Chondrocyte (in vitro differentiated cells): ENCODE measurements at regions not wholly inside any gene's neighbourhood (a gene's known extent, or its start where the extent isn't known, plus 50 kb on each side); places are given as distances from the start of the nearest gene placed in this dataset.

Experiments
- DNase-seq: peaks from one replicate; pipeline ENCODE4 v3.0.0; 2021; ENCODE audit warnings: mixed read lengths, low spot score
- H3K27ac Mint-ChIP-seq: one replicate; pipeline ENCODE4 v1.8.0; 2021; ENCODE audit warnings: mild to moderate bottlenecking, moderate library complexity, mixed read lengths; ENCODE audit not compliant: unreplicated experiment
- H3K27me3 Mint-ChIP-seq: 2 replicates; pipeline ENCODE4 v1.8.0; 2021; ENCODE audit warnings: low read depth, mixed read lengths
- H3K36me3 Mint-ChIP-seq: 2 replicates; pipeline ENCODE4 v1.8.0; 2021; ENCODE audit warnings: low read depth, mixed read lengths
- H3K4me1 Mint-ChIP-seq: 2 replicates; pipeline ENCODE4 v1.8.0; 2021; ENCODE audit warnings: low read depth, mild to moderate bottlenecking, mixed read lengths
- H3K4me3 Mint-ChIP-seq: one replicate; pipeline ENCODE4 v1.8.0; 2021; ENCODE audit warnings: mild to moderate bottlenecking, moderate library complexity, mixed read lengths; ENCODE audit not compliant: unreplicated experiment
- H3K9me3 Mint-ChIP-seq: 2 replicates; pipeline ENCODE4 v1.8.0; 2021; ENCODE audit warnings: low read depth, mixed read lengths
- TF ChIP-seq, protein P1 (sequence below): fragments of 200-600 bp; sonication (generic); IDR thresholded peaks from 2 replicates; pipeline ENCODE4 v1.5.0; 2021; ENCODE audit warnings: antibody characterized with exemption, mild to moderate bottlenecking, moderate library complexity

DNA sequence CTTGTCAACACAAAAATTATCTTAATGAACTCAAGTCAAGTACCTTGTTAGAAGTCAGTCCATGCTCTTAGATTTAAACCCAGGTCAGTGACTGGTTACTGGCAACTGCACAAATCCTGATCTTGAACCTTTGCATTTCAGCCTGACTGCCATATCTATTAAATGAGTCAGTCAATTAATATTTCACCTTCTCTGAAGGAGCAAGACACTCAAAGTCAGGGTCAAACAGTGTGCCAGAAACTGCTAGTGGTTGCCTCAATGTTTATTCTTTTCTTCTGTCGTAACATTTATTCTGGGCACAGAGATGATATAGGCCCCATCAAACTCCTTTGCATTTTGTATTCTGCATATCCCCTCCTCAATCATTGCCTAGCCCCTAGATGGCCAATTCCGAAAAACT lies 193.9 kb upstream of the MOCS1 start:
- DNase-seq = no peak
- TF ChIP-seq, protein P1, sequence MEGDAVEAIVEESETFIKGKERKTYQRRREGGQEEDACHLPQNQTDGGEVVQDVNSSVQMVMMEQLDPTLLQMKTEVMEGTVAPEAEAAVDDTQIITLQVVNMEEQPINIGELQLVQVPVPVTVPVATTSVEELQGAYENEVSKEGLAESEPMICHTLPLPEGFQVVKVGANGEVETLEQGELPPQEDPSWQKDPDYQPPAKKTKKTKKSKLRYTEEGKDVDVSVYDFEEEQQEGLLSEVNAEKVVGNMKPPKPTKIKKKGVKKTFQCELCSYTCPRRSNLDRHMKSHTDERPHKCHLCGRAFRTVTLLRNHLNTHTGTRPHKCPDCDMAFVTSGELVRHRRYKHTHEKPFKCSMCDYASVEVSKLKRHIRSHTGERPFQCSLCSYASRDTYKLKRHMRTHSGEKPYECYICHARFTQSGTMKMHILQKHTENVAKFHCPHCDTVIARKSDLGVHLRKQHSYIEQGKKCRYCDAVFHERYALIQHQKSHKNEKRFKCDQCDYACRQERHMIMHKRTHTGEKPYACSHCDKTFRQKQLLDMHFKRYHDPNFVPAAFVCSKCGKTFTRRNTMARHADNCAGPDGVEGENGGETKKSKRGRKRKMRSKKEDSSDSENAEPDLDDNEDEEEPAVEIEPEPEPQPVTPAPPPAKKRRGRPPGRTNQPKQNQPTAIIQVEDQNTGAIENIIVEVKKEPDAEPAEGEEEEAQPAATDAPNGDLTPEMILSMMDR = no peak
- H3K4me1 Mint-ChIP-seq = no peaks in the 10 kb centered on the region
- H3K36me3 Mint-ChIP-seq = no peaks in the 10 kb centered on the region
- peaks cover 2% of the 10 kb centered on the region for H3K27me3 Mint-ChIP-seq
- no peak overlapping the region for H3K27ac Mint-ChIP-seq
- H3K9me3 Mint-ChIP-seq = peaks cover 5% of the 10 kb centered on the region
- H3K4me3 Mint-ChIP-seq = no peak overlapping the region

DNA sequence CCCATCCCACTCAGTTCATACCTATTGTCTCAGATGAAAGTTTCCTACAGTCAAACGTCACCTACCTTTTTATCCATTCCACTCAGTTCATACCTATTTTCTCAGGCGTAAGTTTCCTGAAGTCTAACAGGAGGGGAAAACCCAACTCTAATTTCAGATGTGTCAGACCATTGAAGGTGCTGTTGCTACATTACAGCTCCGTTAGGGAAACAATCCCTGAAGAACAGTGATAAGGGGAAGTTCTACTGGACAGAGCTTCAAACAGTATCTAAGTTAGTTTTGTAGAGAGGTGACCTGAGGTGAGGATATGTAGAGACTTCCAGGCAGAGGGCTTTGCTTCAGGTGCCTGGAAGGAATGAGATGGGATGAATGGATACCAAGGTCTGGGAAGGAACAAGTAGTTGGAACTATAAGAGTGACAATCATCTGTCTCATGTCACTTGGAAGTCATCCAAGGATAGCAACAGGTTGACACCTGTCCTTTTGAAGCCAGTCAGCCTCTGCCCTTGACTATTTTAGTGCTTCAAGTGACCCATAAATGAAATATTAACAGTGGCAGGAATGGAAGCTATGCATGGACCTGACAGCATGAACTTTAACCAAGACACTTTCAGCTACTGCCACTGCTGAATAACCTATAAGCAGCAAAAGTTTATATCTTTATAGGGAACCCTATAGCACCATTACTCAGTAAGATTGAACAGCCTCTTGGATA lies 191.6 kb upstream of the MOCS1 start:
- TF ChIP-seq, protein P1 = no peak
- peaks cover 6% of the 10 kb centered on the region for H3K27me3 Mint-ChIP-seq
- peaks cover 5% of the 10 kb centered on the region for H3K9me3 Mint-ChIP-seq
- no peaks in the 10 kb centered on the region for H3K4me1 Mint-ChIP-seq
- no peak overlapping the region for H3K4me3 Mint-ChIP-seq
- H3K27ac Mint-ChIP-seq = no peak overlapping the region
- H3K36me3 Mint-ChIP-seq = no peaks in the 10 kb centered on the region
- no peak for DNase-seq

- H3K27me3 Mint-ChIP-seq = peaks cover 6% of the 10 kb centered on the region
- H3K4me3 Mint-ChIP-seq = no peak overlapping the region
- H3K36me3 Mint-ChIP-seq = no peaks in the 10 kb centered on the region
- TF ChIP-seq, protein P1 = no peak
- H3K4me1 Mint-ChIP-seq = no peaks in the 10 kb centered on the region
- H3K27ac Mint-ChIP-seq = no peak overlapping the region
- no peak for DNase-seq
- H3K9me3 Mint-ChIP-seq = peaks cover 2% of the 10 kb centered on the region
Observed at GRCh38 chr6:40124924-40125323, 190.7 kb upstream of the MOCS1 start.

DNA sequence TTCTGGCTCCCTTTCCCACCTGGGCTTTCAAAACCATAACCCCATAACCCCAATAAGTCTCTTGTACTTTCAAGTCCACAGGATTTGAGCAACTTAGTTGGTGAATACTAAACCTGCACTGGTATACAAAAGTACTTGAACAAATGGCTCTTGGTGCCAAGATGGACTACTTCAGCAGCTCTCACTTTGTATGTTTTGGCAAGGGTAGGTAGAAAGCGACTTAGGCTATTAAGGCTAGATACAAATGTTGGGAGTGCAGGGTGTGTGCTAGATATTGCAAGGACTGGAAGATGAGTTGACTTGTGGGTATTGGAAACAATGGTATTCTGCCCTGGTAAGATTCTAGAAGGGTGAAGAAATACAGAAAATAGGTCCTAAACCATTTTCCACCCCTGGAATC lies 182.6 kb upstream of the MOCS1 start:
- H3K36me3 Mint-ChIP-seq = no peaks in the 10 kb centered on the region
- no peak overlapping the region for H3K4me3 Mint-ChIP-seq
- H3K4me1 Mint-ChIP-seq = no peaks in the 10 kb centered on the region
- TF ChIP-seq, protein P1 = no peak
- no peak overlapping the region for H3K27ac Mint-ChIP-seq
- no peaks in the 10 kb centered on the region for H3K9me3 Mint-ChIP-seq
- no peak for DNase-seq
- H3K27me3 Mint-ChIP-seq = peaks cover 23% of the 10 kb centered on the region

DNA sequence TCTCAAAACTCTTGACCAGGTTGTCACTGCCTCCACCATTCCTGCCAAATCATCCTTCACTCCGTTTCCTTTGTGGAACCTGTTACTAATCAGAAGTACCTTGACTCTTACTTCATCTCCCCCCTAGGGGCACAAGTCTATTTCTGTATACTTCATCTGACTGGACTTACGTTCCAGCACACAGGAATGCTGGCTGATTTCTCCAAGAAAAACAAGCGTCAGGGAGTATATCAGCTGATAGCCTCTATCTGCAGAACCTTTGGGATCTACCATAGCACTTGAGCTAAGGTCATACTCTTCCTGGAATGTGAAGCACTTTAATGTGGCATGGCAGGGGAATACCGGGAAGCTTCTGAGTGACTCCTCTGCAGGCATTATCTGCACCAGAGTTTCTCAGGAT lies 178.1 kb upstream of the MOCS1 start:
- Mint-ChIP-seq H3K27me3 (peaks cover 20% of the 10 kb centered on the region), H3K4me3 (no peak overlapping the region), H3K4me1 (no peaks in the 10 kb centered on the region), H3K36me3 (no peaks in the 10 kb centered on the region), H3K9me3 (peaks cover 15% of the 10 kb centered on the region), H3K27ac (no peak overlapping the region)
- TF ChIP-seq, protein P1 = no peak
- DNase-seq = no peak
